Smooth muscle cell (in vitro differentiated cells): ENCODE measurements at regions not wholly inside any gene's neighbourhood (a gene's known extent, or its start where the extent isn't known, plus 50 kb on each side); places are given as distances from the start of the nearest gene placed in this dataset.

Experiments
- DNase-seq: peaks from one replicate; lab custom pipeline; 2025; ENCODE audit not compliant: unreplicated experiment; lab: John Stamatoyannopoulos, UW
- H2AFZ ChIP-seq: fragments of 200-600 bp; sonication (generic); 2 replicates; pipeline ENCODE4 v1.6.0; 2016; ENCODE audit warnings: antibody characterized with exemption, low read depth, mild to moderate bottlenecking
- H3F3A ChIP-seq: fragments of 200-600 bp; sonication (generic); 2 replicates; pipeline ENCODE4 v1.6.0; 2017; ENCODE audit warnings: antibody characterized with exemption, low read depth
- H3K27ac ChIP-seq: fragments of 200-600 bp; sonication (generic); 2 replicates; pipeline ENCODE4 v1.5.1; 2016; ENCODE audit warnings: low read depth, mild to moderate bottlenecking
- H3K27me3 ChIP-seq: fragments of 200-600 bp; sonication (generic); 2 replicates; pipeline ENCODE4 v1.6.1; 2016; ENCODE audit warnings: low read depth, mild to moderate bottlenecking
- H3K36me3 ChIP-seq: fragments of 200-600 bp; sonication (generic); 2 replicates; pipeline ENCODE4 v1.5.1; 2016; ENCODE audit warnings: low read depth
- H3K4me1 ChIP-seq: fragments of 200-600 bp; sonication (generic); 2 replicates; pipeline ENCODE4 v1.5.1; 2016; ENCODE audit warnings: low read depth
- H3K4me2 ChIP-seq: fragments of 200-600 bp; sonication (generic); 2 replicates; pipeline ENCODE4 v1.6.0; 2016; ENCODE audit warnings: mild to moderate bottlenecking
- H3K4me3 ChIP-seq: fragments of 200-600 bp; sonication (generic); 2 replicates; pipeline ENCODE4 v1.5.1; 2016; ENCODE audit warnings: mild to moderate bottlenecking
- H3K79me2 ChIP-seq: fragments of 200-600 bp; sonication (generic); 2 replicates; pipeline ENCODE4 v1.6.0; 2016; ENCODE audit warnings: low read depth, mild to moderate bottlenecking
- H3K9ac ChIP-seq: fragments of 200-600 bp; sonication (generic); 2 replicates; pipeline ENCODE4 v1.6.0; 2016; ENCODE audit warnings: low read depth
- H3K9me3 ChIP-seq: fragments of 200-600 bp; sonication (generic); replicated peaks from 2 replicates; pipeline ENCODE4 v1.5.1; 2016; ENCODE audit warnings: low read depth
- H4K20me1 ChIP-seq: fragments of 200-600 bp; sonication (generic); 2 replicates; pipeline ENCODE4 v1.6.0; 2016; ENCODE audit warnings: low read depth
- CTCF ChIP-seq: fragments of 200-600 bp; sonication (generic); IDR thresholded peaks from 2 replicates; pipeline ENCODE4 v1.5.1; 2017; ENCODE audit warnings: borderline replicate concordance, mild to moderate bottlenecking, antibody characterized with exemption; ENCODE audit not compliant: insufficient read depth, poor library complexity, severe bottlenecking
- WGBS: methylation state at CpG from one replicate; pipeline ENCODE4 v1.1.7; 2016; ENCODE audit warnings: low lambda C conversion rate; 5-methylcytosine and 5-hydroxymethylcytosine counted together

GRCh38 chr1:199553104-199553503 is 474.4 kb upstream of the NR5A2 start:
- H3K4me1 ChIP-seq = peaks cover 13% of the 10 kb centered on the region
- H3K9ac ChIP-seq = no peak overlapping the region
- H3K27me3 ChIP-seq = no peaks in the 10 kb centered on the region
- no peak overlapping the region for H2AFZ ChIP-seq
- DNase-seq = no peak
- no peaks in the 10 kb centered on the region for H4K20me1 ChIP-seq
- H3K36me3 ChIP-seq = no peaks in the 10 kb centered on the region
- no peak overlapping the region for H3K4me2 ChIP-seq
- 78% methylated on average over 1 of the region's 1 CpG for WGBS
- H3F3A ChIP-seq = no peaks in the 10 kb centered on the region
- TF ChIP-seq CTCF = no peak
- no peak overlapping the region for H3K27ac ChIP-seq
- H3K4me3 ChIP-seq = no peak overlapping the region
- H3K9me3 ChIP-seq = no peaks in the 10 kb centered on the region
- H3K79me2 ChIP-seq = no peaks in the 10 kb centered on the region

GRCh38 chr1:199561334-199561733 is 466.2 kb upstream of the NR5A2 start:
- no peak for TF ChIP-seq CTCF
- Histone ChIP-seq H4K20me1 (no peaks in the 10 kb centered on the region), H3F3A (no peaks in the 10 kb centered on the region), H3K4me1 (no peaks in the 10 kb centered on the region), H3K4me2 (no peak overlapping the region), H3K27me3 (peaks cover 11% of the 10 kb centered on the region), H2AFZ (no peak overlapping the region), H3K27ac (no peak overlapping the region), H3K4me3 (no peak overlapping the region), H3K36me3 (no peaks in the 10 kb centered on the region), H3K9ac (no peak overlapping the region), H3K79me2 (no peaks in the 10 kb centered on the region), H3K9me3 (no peaks in the 10 kb centered on the region)
- 36% methylated on average over 2 of the region's 2 CpGs for WGBS
- no peak for DNase-seq

GRCh38 chr1:199573047-199573446 is 454.5 kb upstream of the NR5A2 start:
- no peaks in the 10 kb centered on the region for H3K79me2 ChIP-seq
- H3K9ac ChIP-seq = no peak overlapping the region
- H2AFZ ChIP-seq = no peak overlapping the region
- no peaks in the 10 kb centered on the region for H4K20me1 ChIP-seq
- H3K36me3 ChIP-seq = no peaks in the 10 kb centered on the region
- no peak overlapping the region for H3K4me2 ChIP-seq
- H3K27ac ChIP-seq = no peak overlapping the region
- DNase-seq = no peak
- H3K4me3 ChIP-seq = no peak overlapping the region
- no peak for TF ChIP-seq CTCF
- no peaks in the 10 kb centered on the region for H3F3A ChIP-seq
- no peaks in the 10 kb centered on the region for H3K27me3 ChIP-seq
- H3K9me3 ChIP-seq = no peaks in the 10 kb centered on the region
- 72% methylated on average over 5 of the region's 5 CpGs for WGBS
- H3K4me1 ChIP-seq = no peaks in the 10 kb centered on the region

- no peak overlapping the region for H3K4me2 ChIP-seq
- H3K9ac ChIP-seq = no peak overlapping the region
- H3K36me3 ChIP-seq = no peaks in the 10 kb centered on the region
- no peaks in the 10 kb centered on the region for H3F3A ChIP-seq
- no peaks in the 10 kb centered on the region for H3K27me3 ChIP-seq
- no peaks in the 10 kb centered on the region for H4K20me1 ChIP-seq
- DNase-seq = no peak
- 84% methylated on average over 2 of the region's 2 CpGs for WGBS
- no peak overlapping the region for H2AFZ ChIP-seq
- TF ChIP-seq CTCF = no peak
- no peaks in the 10 kb centered on the region for H3K9me3 ChIP-seq
- no peak overlapping the region for H3K27ac ChIP-seq
- no peak overlapping the region for H3K4me3 ChIP-seq
- no peaks in the 10 kb centered on the region for H3K79me2 ChIP-seq
- H3K4me1 ChIP-seq = no peaks in the 10 kb centered on the region
These were observed 452.6 kb upstream of the NR5A2 start for GRCh38 chr1:199574950-199575349.
